Body of pancreas (tissue), 4 donors: ENCODE measurements at regions not wholly inside any gene's neighbourhood (a gene's known extent, or its start where the extent isn't known, plus 50 kb on each side); places are given as distances from the start of the nearest gene placed in this dataset.

Source experiments
- CTCF ChIP-seq, 7 experiments: fragments of 450-650 bp in 4 of 7; fragments of 200-600 bp in 3 of 7; sonication (generic) in 3 of 7; IDR thresholded peaks; one replicate each; pipeline ENCODE4 v1.5.1; 2016 to 2019; ENCODE audit warnings: antibody characterized with exemption in 7 of 7
- POLR2A ChIP-seq, 3 donors: fragments of 450-650 bp; IDR thresholded peaks; one replicate each; pipeline ENCODE4 v1.6.1; 2016; ENCODE audit warnings: antibody characterized with exemption in 3 of 3, mild to moderate bottlenecking in 2 of 3

- TF ChIP-seq CTCF (IDR thresholded peaks at IDR 0.05): no peak
- no peak for TF ChIP-seq POLR2A (IDR thresholded peaks at IDR 0.05)
Observed at GRCh38 chr4:31236020-31236638, 516.0 kb downstream of the PCDH7 start.
